ENCODE measurements at regions not wholly inside any gene's neighbourhood (a gene's known extent, or its start where the extent isn't known, plus 50 kb on each side); places are given as distances from the start of the nearest gene placed in this dataset.

- no peak for DNase-seq (ENCODE audit: low read depth)
- no peak overlapping the region for H3K4me3 ChIP-seq (ENCODE audit: low read depth, low read length)
- TF ChIP-seq CTCF (conservative IDR thresholded peaks at IDR 0.05; ENCODE audit: low read depth, low read length): peak; percentile 37
These were observed 821.6 kb downstream of the PDCD6IP start for GRCh38 chr3:34619990-34620389.

GRCh38 chr3:34626699-34627098 lies 828.3 kb downstream of the PDCD6IP start:
- TF ChIP-seq CTCF (conservative IDR thresholded peaks at IDR 0.05; ENCODE audit: low read depth, low read length): no peak
- H3K4me3 ChIP-seq (ENCODE audit: low read depth, low read length): no peak overlapping the region
- DNase-seq (ENCODE audit: low read depth): no peak

- no peak overlapping the region for H3K4me3 ChIP-seq (ENCODE audit: low read depth, low read length)
- TF ChIP-seq CTCF (conservative IDR thresholded peaks at IDR 0.05; ENCODE audit: low read depth, low read length): no peak
- no peak for DNase-seq (ENCODE audit: low read depth)
These were observed 836.5 kb downstream of the PDCD6IP start for GRCh38 chr3:34634939-34635338.

- no peak overlapping the region for H3K4me3 ChIP-seq (ENCODE audit: low read depth, low read length)
- TF ChIP-seq CTCF (conservative IDR thresholded peaks at IDR 0.05; ENCODE audit: low read depth, low read length): no peak
- DNase-seq (ENCODE audit: low read depth): no peak
These were observed 837.0 kb downstream of the PDCD6IP start for GRCh38 chr3:34635352-34635850.

- H3K4me3 ChIP-seq (ENCODE audit: low read depth, low read length): no peak overlapping the region
- TF ChIP-seq CTCF (conservative IDR thresholded peaks at IDR 0.05; ENCODE audit: low read depth, low read length): no peak
- no peak for DNase-seq (ENCODE audit: low read depth)
These were observed 848.6 kb downstream of the PDCD6IP start for GRCh38 chr3:34646911-34647460.

- DNase-seq (ENCODE audit: low read depth): no peak
- TF ChIP-seq CTCF (conservative IDR thresholded peaks at IDR 0.05; ENCODE audit: low read depth, low read length): no peak
- H3K4me3 ChIP-seq (ENCODE audit: low read depth, low read length): no peak overlapping the region
These were observed 851.7 kb downstream of the PDCD6IP start for GRCh38 chr3:34650131-34650530.

- no peak for TF ChIP-seq CTCF (conservative IDR thresholded peaks at IDR 0.05; ENCODE audit: low read depth, low read length)
- no peak for DNase-seq (ENCODE audit: low read depth)
- no peak overlapping the region for H3K4me3 ChIP-seq (ENCODE audit: low read depth, low read length)
These were observed 870.5 kb downstream of the PDCD6IP start for GRCh38 chr3:34668915-34669314.
